HCT116 (cell line): ENCODE measurements at regions not wholly inside any gene's neighbourhood (a gene's known extent, or its start where the extent isn't known, plus 50 kb on each side); places are given as distances from the start of the nearest gene placed in this dataset.

Experiments used
- EZH2 ChIP-seq: fragments of 200-600 bp; sonication (generic); IDR thresholded peaks from 2 replicates; pipeline ENCODE4 v1.6.1; 2017; ENCODE audit warnings: antibody characterized with exemption, mixed run types
- POLR2A ChIP-seq: IDR thresholded peaks from 2 replicates; pipeline ENCODE4 v1.7.0; 2011; ENCODE audit warnings: borderline replicate concordance; ENCODE audit not compliant: insufficient read depth, insufficient read length; ENCODE audit errors: extremely low read depth
- RAD21 ChIP-seq: IDR thresholded peaks from 2 replicates; pipeline ENCODE4 v1.6.1; 2012; ENCODE audit warnings: low read depth, mild to moderate bottlenecking
- ZFX ChIP-seq: fragments of 450-650 bp; IDR thresholded peaks from 2 replicates; pipeline ENCODE4 v1.6.1; 2017
- TF ChIP-seq, protein P1 (sequence below), 3 experiments: fragments of 200-600 bp in 1 of 3; sonication (generic) in 1 of 3; IDR thresholded peaks in 2 of 3; conservative IDR thresholded peaks in 1 of 3; 2 replicates each; pipeline ENCODE4 v1.5.1; 2012 to 2017; ENCODE audit warnings: low read depth in 2 of 3, low read length in 2 of 3, antibody characterized with exemption in 1 of 3, borderline replicate concordance in 1 of 3, control low read depth in 1 of 3, mild to moderate bottlenecking in 1 of 3, mixed read lengths in 1 of 3, mixed run types in 1 of 3, moderate library complexity in 1 of 3; ENCODE audit not compliant: insufficient read depth in 1 of 3

DNA sequence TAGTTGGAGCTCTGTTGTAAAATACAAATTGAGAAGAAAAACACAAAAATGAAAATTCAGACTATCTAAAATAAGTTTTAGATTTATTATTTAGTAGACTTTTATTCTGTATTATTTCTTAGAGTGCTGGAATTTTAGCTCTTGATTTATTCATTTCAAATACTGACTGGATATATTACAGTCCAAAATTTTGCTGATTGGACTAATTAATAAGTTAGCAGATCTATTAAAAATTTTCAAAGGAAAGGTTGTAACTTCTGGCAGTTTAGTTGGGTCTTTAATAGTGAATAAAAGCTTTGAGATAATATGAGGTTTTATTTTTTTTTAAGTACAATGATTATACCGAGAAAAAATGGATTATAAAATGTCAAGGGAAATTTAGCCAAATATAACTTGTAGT is 1224.9 kb upstream of the SPRY2 start:
- TF ChIP-seq, protein P1, sequence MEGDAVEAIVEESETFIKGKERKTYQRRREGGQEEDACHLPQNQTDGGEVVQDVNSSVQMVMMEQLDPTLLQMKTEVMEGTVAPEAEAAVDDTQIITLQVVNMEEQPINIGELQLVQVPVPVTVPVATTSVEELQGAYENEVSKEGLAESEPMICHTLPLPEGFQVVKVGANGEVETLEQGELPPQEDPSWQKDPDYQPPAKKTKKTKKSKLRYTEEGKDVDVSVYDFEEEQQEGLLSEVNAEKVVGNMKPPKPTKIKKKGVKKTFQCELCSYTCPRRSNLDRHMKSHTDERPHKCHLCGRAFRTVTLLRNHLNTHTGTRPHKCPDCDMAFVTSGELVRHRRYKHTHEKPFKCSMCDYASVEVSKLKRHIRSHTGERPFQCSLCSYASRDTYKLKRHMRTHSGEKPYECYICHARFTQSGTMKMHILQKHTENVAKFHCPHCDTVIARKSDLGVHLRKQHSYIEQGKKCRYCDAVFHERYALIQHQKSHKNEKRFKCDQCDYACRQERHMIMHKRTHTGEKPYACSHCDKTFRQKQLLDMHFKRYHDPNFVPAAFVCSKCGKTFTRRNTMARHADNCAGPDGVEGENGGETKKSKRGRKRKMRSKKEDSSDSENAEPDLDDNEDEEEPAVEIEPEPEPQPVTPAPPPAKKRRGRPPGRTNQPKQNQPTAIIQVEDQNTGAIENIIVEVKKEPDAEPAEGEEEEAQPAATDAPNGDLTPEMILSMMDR (IDR thresholded peaks at IDR 0.05 in 2 of 3, conservative IDR thresholded peaks at IDR 0.05 in 1 of 3; ENCODE audit: borderline replicate concordance in 1 of 3, insufficient read depth in 1 of 3, low read depth in 2 of 3, low read length in 2 of 3): no peak
- TF ChIP-seq RAD21 (no peak), EZH2 (no peak), POLR2A (no peak), ZFX (no peak)
